ENCODE measurements at regions not wholly inside any gene's neighbourhood (a gene's known extent, or its start where the extent isn't known, plus 50 kb on each side); places are given as distances from the start of the nearest gene placed in this dataset.

DNA sequence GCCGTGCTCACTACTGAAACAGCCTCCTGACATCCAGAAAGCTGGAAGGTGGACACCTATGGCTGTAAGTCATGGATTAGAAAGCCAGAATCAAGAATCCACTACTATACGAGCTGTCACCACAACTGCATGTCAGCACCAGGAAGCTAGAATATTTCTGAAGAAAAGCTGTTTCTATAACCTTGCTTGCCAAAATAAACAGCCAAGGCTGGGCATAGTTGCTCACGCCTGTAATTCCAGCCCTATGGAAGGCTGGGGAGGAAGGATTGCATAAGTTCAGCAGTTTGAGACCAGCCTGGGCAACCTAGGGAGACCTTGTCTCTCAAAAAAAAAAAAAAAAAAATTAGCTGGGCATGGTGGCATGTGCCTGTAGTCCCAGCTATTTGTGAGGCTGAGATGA lies 96.3 kb upstream of the GAREM1 start:
- TF ChIP-seq, protein P1, sequence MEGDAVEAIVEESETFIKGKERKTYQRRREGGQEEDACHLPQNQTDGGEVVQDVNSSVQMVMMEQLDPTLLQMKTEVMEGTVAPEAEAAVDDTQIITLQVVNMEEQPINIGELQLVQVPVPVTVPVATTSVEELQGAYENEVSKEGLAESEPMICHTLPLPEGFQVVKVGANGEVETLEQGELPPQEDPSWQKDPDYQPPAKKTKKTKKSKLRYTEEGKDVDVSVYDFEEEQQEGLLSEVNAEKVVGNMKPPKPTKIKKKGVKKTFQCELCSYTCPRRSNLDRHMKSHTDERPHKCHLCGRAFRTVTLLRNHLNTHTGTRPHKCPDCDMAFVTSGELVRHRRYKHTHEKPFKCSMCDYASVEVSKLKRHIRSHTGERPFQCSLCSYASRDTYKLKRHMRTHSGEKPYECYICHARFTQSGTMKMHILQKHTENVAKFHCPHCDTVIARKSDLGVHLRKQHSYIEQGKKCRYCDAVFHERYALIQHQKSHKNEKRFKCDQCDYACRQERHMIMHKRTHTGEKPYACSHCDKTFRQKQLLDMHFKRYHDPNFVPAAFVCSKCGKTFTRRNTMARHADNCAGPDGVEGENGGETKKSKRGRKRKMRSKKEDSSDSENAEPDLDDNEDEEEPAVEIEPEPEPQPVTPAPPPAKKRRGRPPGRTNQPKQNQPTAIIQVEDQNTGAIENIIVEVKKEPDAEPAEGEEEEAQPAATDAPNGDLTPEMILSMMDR (conservative IDR thresholded peaks at IDR 0.05; ENCODE audit: low read length), result no peak
- TF ChIP-seq EZH2phosphoT487 (IDR thresholded peaks at IDR 0.05; ENCODE audit: borderline replicate concordance), result no peak

All from Loucy (cell line).